ENCODE measurements at regions not wholly inside any gene's neighbourhood (a gene's known extent, or its start where the extent isn't known, plus 50 kb on each side); places are given as distances from the start of the nearest gene placed in this dataset.

DNA sequence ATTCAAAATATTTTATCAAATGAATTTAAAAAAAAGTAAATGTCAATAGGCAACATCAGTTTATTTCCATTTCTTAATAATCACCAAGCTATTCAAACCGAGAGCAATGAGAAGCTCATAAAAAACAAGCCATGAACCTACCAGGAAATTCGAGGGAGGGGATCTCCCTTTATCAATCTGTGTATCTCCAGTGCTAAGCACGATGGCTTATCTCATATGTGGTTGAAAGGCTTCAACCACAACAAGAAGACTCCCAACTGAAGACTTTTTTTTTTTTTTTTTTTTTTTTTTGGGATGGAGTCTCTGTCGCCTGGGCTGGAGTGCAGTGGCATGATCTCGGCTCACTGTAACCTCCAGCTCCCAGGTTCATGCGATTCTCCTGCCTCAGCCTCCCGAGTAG lies 833.3 kb downstream of the USP25 start:
- no peak for DNase-seq
- Mint-ChIP-seq H3K4me1 (no peaks in the 10 kb centered on the region), H3K4me3 (no peak overlapping the region), H3K27ac (no peak overlapping the region), H3K27me3 (no peaks in the 10 kb centered on the region), H3K36me3 (ENCODE audit: low read depth) (no peaks in the 10 kb centered on the region)
- ATAC-seq = no peak
- H3K9me3 ChIP-seq (ENCODE audit: control insufficient read depth, low read length, poor library complexity, severe bottlenecking) = no peaks in the 10 kb centered on the region

DNA sequence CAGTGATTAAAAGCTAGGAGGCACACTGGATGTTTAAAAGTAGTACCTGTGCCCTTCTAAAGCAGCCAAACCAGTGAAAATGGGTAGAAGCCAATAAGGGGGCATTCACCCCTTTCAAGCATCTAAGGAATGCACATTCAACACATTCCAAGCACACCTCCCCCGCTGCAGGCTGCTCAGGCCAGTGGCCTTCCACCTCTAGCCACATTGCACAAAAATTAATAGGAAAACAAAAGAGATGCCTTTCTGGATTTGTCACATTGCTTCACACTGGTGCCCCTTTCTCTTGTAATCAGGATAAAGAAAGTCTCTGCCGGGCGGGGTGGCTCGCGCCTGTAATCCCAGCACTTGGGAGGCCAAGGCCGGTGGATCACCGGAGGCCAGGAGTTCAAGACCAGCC lies 834.0 kb downstream of the USP25 start:
- Mint-ChIP-seq H3K4me3 (no peak overlapping the region), H3K36me3 (ENCODE audit: low read depth) (no peaks in the 10 kb centered on the region), H3K4me1 (no peaks in the 10 kb centered on the region), H3K27me3 (no peaks in the 10 kb centered on the region), H3K27ac (no peak overlapping the region)
- H3K9me3 ChIP-seq (ENCODE audit: control insufficient read depth, low read length, poor library complexity, severe bottlenecking) = no peaks in the 10 kb centered on the region
- ATAC-seq = no peak
- DNase-seq = no peak

DNA sequence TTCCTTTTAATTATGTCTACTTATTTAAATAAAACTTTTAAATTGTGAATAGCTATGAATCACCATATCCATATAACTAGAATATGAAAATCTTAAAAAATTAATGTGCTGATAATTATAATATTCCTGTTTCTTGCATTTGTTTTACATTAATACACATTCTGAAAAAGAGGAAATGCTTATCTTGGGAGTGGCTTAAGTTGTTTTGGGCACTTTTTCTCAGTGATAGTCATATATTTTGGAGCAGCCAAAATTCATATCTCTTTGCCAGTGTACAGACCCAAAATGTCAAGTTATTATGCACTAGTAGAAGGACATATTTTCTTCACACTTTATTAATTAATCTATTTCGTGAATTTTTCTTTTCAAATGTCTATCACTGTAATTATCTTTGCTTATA lies 838.5 kb downstream of the USP25 start:
- ATAC-seq (no peak), DNase-seq (no peak)
- no peaks in the 10 kb centered on the region for H3K36me3 Mint-ChIP-seq (ENCODE audit: low read depth)
- H3K27me3 Mint-ChIP-seq = no peaks in the 10 kb centered on the region
- H3K27ac Mint-ChIP-seq = no peak overlapping the region
- no peaks in the 10 kb centered on the region for H3K9me3 ChIP-seq (ENCODE audit: control insufficient read depth, low read length, poor library complexity, severe bottlenecking)
- no peak overlapping the region for H3K4me3 Mint-ChIP-seq
- no peaks in the 10 kb centered on the region for H3K4me1 Mint-ChIP-seq

DNA sequence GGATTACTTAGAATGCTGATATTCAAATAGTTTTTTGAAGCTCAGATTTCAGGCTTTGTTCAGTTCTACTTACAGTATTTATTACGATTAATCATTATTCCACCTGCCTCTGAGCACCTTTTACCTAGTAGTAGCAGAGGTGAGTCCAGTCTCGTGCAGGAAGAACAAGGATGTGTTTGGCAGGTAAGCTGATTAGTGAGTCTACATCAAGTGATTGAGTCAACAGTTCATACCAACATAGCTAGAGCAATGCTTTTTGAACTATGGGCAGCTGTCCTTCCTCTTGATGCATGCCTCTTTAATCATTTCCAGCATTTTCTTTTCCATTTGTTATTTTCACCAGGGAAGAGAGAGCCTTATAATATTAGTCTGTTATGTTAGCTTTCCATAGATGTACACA lies 838.9 kb downstream of the USP25 start:
- DNase-seq = no peak
- no peak for ATAC-seq
- H3K27me3 Mint-ChIP-seq = no peaks in the 10 kb centered on the region
- no peak overlapping the region for H3K4me3 Mint-ChIP-seq
- no peak overlapping the region for H3K27ac Mint-ChIP-seq
- no peaks in the 10 kb centered on the region for H3K9me3 ChIP-seq (ENCODE audit: control insufficient read depth, low read length, poor library complexity, severe bottlenecking)
- no peaks in the 10 kb centered on the region for H3K36me3 Mint-ChIP-seq (ENCODE audit: low read depth)
- no peaks in the 10 kb centered on the region for H3K4me1 Mint-ChIP-seq

DNA sequence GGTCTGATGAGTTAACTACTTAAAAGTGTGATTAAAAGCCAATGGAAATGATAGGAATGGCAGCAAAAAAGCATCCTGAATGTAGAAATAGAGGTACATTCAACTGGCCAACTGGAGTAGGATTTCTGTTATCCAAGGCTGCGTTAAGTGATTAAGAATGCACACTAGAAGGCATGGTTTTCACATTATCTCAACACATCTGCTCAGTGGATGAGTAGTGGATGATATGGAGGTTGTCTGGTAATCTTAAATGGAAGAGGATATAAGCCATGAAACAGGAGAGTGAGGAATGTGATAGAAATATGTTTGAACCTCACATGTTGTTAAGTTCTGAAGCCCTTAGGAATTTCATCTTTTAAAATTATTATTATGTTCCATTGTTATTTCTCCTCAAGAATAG lies 839.9 kb downstream of the USP25 start:
- H3K9me3 ChIP-seq (ENCODE audit: control insufficient read depth, low read length, poor library complexity, severe bottlenecking) = no peaks in the 10 kb centered on the region
- H3K36me3 Mint-ChIP-seq (ENCODE audit: low read depth) = no peaks in the 10 kb centered on the region
- H3K27me3 Mint-ChIP-seq = no peaks in the 10 kb centered on the region
- DNase-seq (no peak), ATAC-seq (no peak)
- H3K4me3 Mint-ChIP-seq = no peak overlapping the region
- H3K27ac Mint-ChIP-seq = no peak overlapping the region
- no peaks in the 10 kb centered on the region for H3K4me1 Mint-ChIP-seq

DNA sequence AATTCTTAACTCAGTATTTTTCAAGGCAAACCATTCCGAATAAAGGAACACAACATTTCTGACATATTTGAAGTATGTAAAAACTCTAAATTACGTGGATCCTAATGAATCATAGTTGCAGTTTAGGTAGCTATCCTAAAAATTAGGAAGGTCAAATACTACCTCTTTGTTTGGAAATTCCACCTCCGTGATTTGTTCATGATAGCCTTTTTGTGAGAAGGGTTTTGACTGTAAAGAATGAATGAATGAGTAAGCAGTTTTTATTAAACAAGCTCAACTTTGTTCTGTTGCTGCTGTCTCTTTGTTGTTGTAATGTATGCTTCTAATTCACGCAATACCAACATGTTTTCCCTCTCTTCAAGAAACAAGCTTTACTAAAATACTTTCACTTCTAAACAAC lies 840.4 kb downstream of the USP25 start:
- ATAC-seq (no peak), DNase-seq (no peak)
- Mint-ChIP-seq H3K36me3 (ENCODE audit: low read depth) (no peaks in the 10 kb centered on the region), H3K4me3 (no peak overlapping the region), H3K27ac (no peak overlapping the region), H3K4me1 (no peaks in the 10 kb centered on the region), H3K27me3 (no peaks in the 10 kb centered on the region)
- H3K9me3 ChIP-seq (ENCODE audit: control insufficient read depth, low read length, poor library complexity, severe bottlenecking) = no peaks in the 10 kb centered on the region

DNA sequence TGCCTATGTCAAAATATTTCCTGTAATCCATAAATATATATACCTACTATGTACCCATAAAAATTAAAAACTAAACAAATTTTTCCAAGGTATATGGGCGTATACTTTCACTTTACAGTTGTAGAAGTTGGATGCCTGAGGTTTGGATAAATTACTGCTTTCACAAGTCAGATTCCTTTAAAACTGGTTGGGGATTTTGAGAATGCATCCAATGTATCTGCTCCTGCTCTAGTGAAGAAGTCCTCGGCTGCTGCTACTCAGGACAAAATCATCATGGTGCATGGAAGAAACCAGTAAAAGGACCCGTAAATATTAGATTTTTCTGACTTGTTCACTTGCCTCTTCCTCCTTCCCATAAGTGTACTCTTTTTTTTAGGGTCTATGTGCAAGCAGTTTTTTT lies 841.1 kb downstream of the USP25 start:
- Mint-ChIP-seq H3K27me3 (no peaks in the 10 kb centered on the region), H3K27ac (no peak overlapping the region), H3K4me1 (no peaks in the 10 kb centered on the region), H3K4me3 (no peak overlapping the region), H3K36me3 (ENCODE audit: low read depth) (no peaks in the 10 kb centered on the region)
- DNase-seq = no peak
- ATAC-seq = no peak
- H3K9me3 ChIP-seq (ENCODE audit: control insufficient read depth, low read length, poor library complexity, severe bottlenecking) = no peaks in the 10 kb centered on the region

DNA sequence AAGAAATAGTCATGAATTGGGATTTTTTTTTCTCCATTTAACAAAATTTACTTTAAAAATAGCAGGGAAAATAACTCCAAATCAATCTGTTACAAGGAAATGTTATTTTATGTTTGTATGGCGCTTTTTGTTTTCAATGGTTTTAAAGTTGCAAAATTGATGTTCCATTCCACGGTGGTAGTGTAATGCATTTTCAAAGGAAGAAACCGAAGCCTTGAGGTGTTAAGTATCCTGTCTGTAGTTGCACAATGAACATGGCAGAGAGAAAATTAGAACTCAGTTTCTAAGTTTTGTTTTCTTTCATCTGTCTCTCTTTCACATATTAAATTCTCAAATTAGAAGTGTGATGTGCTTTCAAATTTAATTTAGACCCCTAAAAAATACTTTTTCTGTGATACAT lies 841.8 kb downstream of the USP25 start:
- Mint-ChIP-seq H3K36me3 (ENCODE audit: low read depth) (no peaks in the 10 kb centered on the region), H3K27ac (no peak overlapping the region), H3K4me1 (no peaks in the 10 kb centered on the region), H3K4me3 (no peak overlapping the region), H3K27me3 (no peaks in the 10 kb centered on the region)
- no peak for ATAC-seq
- no peak for DNase-seq
- no peaks in the 10 kb centered on the region for H3K9me3 ChIP-seq (ENCODE audit: control insufficient read depth, low read length, poor library complexity, severe bottlenecking)

DNA sequence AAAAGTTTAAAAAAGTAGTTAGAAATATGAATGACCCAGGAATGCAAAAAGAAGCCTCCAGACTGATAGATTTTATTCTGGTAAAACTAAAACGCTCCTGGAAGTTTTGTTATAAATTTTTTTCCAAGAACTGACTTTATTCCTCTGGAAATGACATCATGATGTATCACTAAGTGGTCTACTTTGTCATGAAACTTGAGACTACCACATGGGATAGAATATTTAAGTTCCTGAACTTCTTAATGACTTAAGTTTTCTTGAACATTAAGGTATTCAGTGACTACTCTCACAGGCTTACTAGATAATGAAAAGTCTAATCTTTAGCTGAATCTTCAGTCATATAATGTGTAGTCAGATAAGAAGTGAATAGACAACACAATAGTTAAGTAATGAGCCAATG lies 842.2 kb downstream of the USP25 start:
- H3K36me3 Mint-ChIP-seq (ENCODE audit: low read depth) = no peaks in the 10 kb centered on the region
- no peak overlapping the region for H3K4me3 Mint-ChIP-seq
- H3K4me1 Mint-ChIP-seq = no peaks in the 10 kb centered on the region
- DNase-seq (no peak), ATAC-seq (no peak)
- no peak overlapping the region for H3K27ac Mint-ChIP-seq
- H3K27me3 Mint-ChIP-seq = no peaks in the 10 kb centered on the region
- H3K9me3 ChIP-seq (ENCODE audit: control insufficient read depth, low read length, poor library complexity, severe bottlenecking) = no peaks in the 10 kb centered on the region

DNA sequence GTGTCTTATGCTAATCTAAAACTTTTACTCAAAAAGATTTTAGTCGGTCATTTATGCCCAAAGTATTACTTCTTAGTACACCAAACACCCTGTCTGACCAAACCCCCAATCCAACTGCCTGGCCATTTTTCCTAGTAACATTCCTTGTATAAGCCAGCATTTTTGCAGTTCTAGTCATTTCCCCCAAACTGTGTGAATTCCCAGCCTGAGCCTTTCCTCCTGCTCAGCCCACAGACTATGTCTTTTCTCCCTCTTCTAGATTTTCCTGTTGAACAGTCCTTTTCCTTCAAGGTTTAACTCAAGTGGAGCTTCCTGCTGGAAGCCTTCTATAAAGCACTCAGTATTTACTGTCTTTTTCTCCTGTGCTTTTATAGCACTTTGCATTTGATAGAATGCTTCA lies 843.8 kb downstream of the USP25 start:
- H3K36me3 Mint-ChIP-seq (ENCODE audit: low read depth) = no peaks in the 10 kb centered on the region
- H3K4me3 Mint-ChIP-seq = no peak overlapping the region
- H3K27ac Mint-ChIP-seq = no peak overlapping the region
- DNase-seq (no peak), ATAC-seq (no peak)
- no peaks in the 10 kb centered on the region for H3K27me3 Mint-ChIP-seq
- H3K9me3 ChIP-seq (ENCODE audit: control insufficient read depth, low read length, poor library complexity, severe bottlenecking) = no peaks in the 10 kb centered on the region
- no peaks in the 10 kb centered on the region for H3K4me1 Mint-ChIP-seq

DNA sequence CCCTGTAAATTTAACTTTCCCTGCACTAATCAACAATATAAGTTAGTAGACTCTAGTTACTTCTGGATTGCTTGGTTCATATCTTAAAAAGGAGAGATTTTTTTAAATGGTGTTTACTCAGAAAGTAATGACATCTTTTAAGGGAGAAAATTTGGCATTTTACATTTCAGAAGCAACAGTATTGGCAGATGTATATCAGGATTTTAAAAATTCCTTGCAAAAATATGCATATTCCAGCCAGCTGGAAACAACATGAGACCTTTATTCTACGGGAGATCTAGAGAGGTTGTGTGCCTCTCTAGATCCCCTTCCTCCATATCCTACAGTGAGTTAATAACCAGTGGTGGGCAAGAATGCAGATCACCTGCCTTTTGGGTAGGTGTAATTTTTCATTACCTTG lies 848.2 kb downstream of the USP25 start:
- Mint-ChIP-seq H3K4me3 (no peak overlapping the region), H3K27ac (no peak overlapping the region), H3K27me3 (no peaks in the 10 kb centered on the region), H3K36me3 (ENCODE audit: low read depth) (no peaks in the 10 kb centered on the region), H3K4me1 (no peaks in the 10 kb centered on the region)
- DNase-seq = no peak
- no peaks in the 10 kb centered on the region for H3K9me3 ChIP-seq (ENCODE audit: control insufficient read depth, low read length, poor library complexity, severe bottlenecking)
- ATAC-seq = no peak

DNA sequence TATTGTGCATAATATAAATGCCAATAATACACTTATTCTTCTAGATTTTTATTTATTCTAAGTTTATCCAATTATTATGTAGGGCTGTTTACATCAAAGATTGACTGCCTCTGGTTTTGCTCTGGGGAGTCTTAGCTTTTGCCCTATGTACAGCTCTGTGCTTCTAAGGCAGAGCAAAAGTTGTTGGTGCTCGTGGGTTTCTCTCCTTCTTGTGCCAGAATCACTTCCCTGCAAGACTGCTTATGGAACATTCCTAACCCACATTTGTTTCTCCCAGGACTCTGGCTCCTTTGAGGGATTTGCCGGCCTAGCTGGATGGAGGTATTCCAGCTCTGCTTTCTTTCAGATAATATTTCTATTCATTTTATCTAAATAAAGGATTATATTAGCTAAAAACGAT lies 849.1 kb downstream of the USP25 start:
- DNase-seq = no peak
- no peaks in the 10 kb centered on the region for H3K4me1 Mint-ChIP-seq
- ATAC-seq = no peak
- no peaks in the 10 kb centered on the region for H3K36me3 Mint-ChIP-seq (ENCODE audit: low read depth)
- H3K27me3 Mint-ChIP-seq = no peaks in the 10 kb centered on the region
- H3K4me3 Mint-ChIP-seq = no peak overlapping the region
- H3K9me3 ChIP-seq (ENCODE audit: control insufficient read depth, low read length, poor library complexity, severe bottlenecking) = no peaks in the 10 kb centered on the region
- no peak overlapping the region for H3K27ac Mint-ChIP-seq

DNA sequence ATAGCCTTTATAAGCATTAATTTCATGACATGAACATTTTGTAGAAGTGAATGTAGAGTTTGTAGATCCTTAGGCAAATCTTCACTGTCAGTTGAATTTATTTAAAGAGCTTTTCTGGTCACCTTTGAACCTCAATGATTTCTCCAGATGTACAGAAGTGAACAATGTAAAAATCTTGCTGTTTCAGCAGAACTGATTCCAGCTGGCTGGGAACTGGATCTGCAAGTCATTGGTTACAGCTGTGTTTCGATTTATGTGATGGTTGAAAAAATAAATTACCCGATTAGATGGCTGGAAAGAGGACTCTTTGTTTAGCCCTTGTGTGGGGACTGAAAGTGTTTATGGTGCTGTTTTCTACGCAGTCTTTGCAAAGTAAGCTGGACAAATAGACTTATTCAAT lies 849.8 kb downstream of the USP25 start:
- no peak overlapping the region for H3K4me3 Mint-ChIP-seq
- no peaks in the 10 kb centered on the region for H3K36me3 Mint-ChIP-seq (ENCODE audit: low read depth)
- H3K4me1 Mint-ChIP-seq = no peaks in the 10 kb centered on the region
- no peak overlapping the region for H3K27ac Mint-ChIP-seq
- no peaks in the 10 kb centered on the region for H3K9me3 ChIP-seq (ENCODE audit: control insufficient read depth, low read length, poor library complexity, severe bottlenecking)
- ATAC-seq (no peak), DNase-seq (no peak)
- H3K27me3 Mint-ChIP-seq = no peaks in the 10 kb centered on the region

DNA sequence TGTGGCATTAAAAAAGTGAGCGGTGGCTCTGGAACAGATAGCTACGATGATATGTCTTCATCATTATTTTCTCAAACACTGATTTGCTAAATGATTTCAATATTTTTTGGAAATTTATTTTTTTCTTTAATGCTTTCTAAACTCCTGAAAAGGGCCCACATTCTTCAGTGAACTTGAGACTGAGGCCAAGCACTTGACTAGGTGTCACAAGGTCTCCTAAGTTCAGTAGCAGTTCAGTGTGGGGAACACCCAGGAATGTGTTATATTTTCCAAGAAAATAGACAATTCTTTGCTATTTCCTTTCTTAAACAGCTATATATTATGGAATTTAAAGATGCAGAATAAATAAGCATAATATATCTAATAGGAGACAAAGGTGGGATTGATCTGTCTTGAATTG lies 850.9 kb downstream of the USP25 start:
- H3K27me3 Mint-ChIP-seq = no peaks in the 10 kb centered on the region
- H3K4me1 Mint-ChIP-seq = no peaks in the 10 kb centered on the region
- H3K4me3 Mint-ChIP-seq = no peak overlapping the region
- no peaks in the 10 kb centered on the region for H3K9me3 ChIP-seq (ENCODE audit: control insufficient read depth, low read length, poor library complexity, severe bottlenecking)
- DNase-seq = no peak
- ATAC-seq = no peak
- no peaks in the 10 kb centered on the region for H3K36me3 Mint-ChIP-seq (ENCODE audit: low read depth)
- H3K27ac Mint-ChIP-seq = no peak overlapping the region

DNA sequence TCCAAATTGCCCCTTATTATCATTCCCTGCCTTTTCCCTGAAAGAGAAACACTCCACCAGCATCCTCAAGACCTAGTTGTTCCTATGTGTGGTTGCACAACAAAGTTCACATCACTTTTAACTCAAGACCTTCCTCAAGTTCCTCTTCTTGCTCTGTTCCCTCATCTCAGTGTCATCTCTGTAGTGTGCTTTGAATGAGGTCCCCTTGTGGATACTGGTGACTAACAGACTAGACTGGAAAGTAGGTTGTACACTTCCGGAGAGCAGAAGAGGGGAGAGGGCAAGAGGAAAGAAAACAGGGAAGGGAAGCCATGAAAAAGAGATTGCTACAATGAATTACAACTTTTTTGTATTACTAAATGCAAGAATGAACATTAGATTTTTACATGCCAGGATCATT lies 853.8 kb downstream of the USP25 start:
- ATAC-seq = no peak
- no peaks in the 10 kb centered on the region for H3K27me3 Mint-ChIP-seq
- no peaks in the 10 kb centered on the region for H3K4me1 Mint-ChIP-seq
- no peak overlapping the region for H3K4me3 Mint-ChIP-seq
- H3K9me3 ChIP-seq (ENCODE audit: control insufficient read depth, low read length, poor library complexity, severe bottlenecking) = no peaks in the 10 kb centered on the region
- H3K36me3 Mint-ChIP-seq (ENCODE audit: low read depth) = no peaks in the 10 kb centered on the region
- DNase-seq = no peak
- no peak overlapping the region for H3K27ac Mint-ChIP-seq

Data from T-helper 17 cell (primary cell).